Breast epithelium (tissue), 3 donors: ENCODE measurements at regions not wholly inside any gene's neighbourhood (a gene's known extent, or its start where the extent isn't known, plus 50 kb on each side); places are given as distances from the start of the nearest gene placed in this dataset.

Source experiments
- CTCF ChIP-seq, 3 donors: fragments of 450-650 bp; IDR thresholded peaks; one replicate each; pipeline ENCODE4 v1.5.1; 2016 to 2017; ENCODE audit warnings: antibody characterized with exemption in 3 of 3, mild to moderate bottlenecking in 3 of 3, moderate library complexity in 3 of 3
- POLR2A ChIP-seq: fragments of 450-650 bp; IDR thresholded peaks from one replicate; pipeline ENCODE4 v1.6.1; 2016; ENCODE audit warnings: antibody characterized with exemption, mild to moderate bottlenecking, moderate library complexity
- POLR2AphosphoS5 ChIP-seq, 3 donors: sonication (generic); formaldehyde crosslinking; IDR thresholded peaks; one replicate each; pipeline ENCODE4 v1.6.1; 2017; ENCODE audit warnings: antibody characterized with exemption in 3 of 3

GRCh38 chr11:109342261-109342660 is 79.7 kb upstream of the C11orf87 start:
- TF ChIP-seq CTCF (IDR thresholded peaks at IDR 0.05): no peak
- no peak for TF ChIP-seq POLR2A
- no peak for TF ChIP-seq POLR2AphosphoS5 (IDR thresholded peaks at IDR 0.05)
